Iris pigment epithelial cell (primary cell): ENCODE measurements at regions not wholly inside any gene's neighbourhood (a gene's known extent, or its start where the extent isn't known, plus 50 kb on each side); places are given as distances from the start of the nearest gene placed in this dataset.
"Not testable (repeated sequence)": the region's sequence is repeated elsewhere in the genome, so short reads cannot be mapped to it uniquely, and the experiment has no call there.

Experiments
- DNase-seq: peaks from one replicate; pipeline ENCODE4 v3.0.0-alpha.2; 2011; ENCODE audit warnings: low read depth

GRCh38 chr21:14683063-14683462 lies 136.9 kb upstream of the SAMSN1 start:
- no peak for DNase-seq

- no peak for DNase-seq
Observed at GRCh38 chr21:14678973-14679574, 133.0 kb upstream of the SAMSN1 start.

- no peak for DNase-seq
Observed at GRCh38 chr21:14677639-14678179, 131.6 kb upstream of the SAMSN1 start.

GRCh38 chr21:14677013-14677412 lies 130.9 kb upstream of the SAMSN1 start:
- no peak for DNase-seq

GRCh38 chr21:14675774-14676530 lies 129.8 kb upstream of the SAMSN1 start:
- no peak for DNase-seq

GRCh38 chr21:14673649-14674048 lies 127.5 kb upstream of the SAMSN1 start:
- no peak for DNase-seq

GRCh38 chr21:14672466-14672865 lies 126.4 kb upstream of the SAMSN1 start:
- DNase-seq = no peak

GRCh38 chr21:14670409-14670808 lies 124.3 kb upstream of the SAMSN1 start:
- DNase-seq = no peak

GRCh38 chr21:14669092-14669491 lies 123.0 kb upstream of the SAMSN1 start:
- DNase-seq = not testable (repeated sequence)

GRCh38 chr21:14657241-14658008 lies 111.3 kb upstream of the SAMSN1 start:
- DNase-seq = no peak

- DNase-seq = no peak
Observed at GRCh38 chr21:14646893-14647292, 100.8 kb upstream of the SAMSN1 start.

- no peak for DNase-seq
Observed at GRCh38 chr21:14645702-14646101, 99.6 kb upstream of the SAMSN1 start.

- no peak for DNase-seq
Observed at GRCh38 chr21:14632359-14632758, 86.2 kb upstream of the SAMSN1 start.

- no peak for DNase-seq
Observed at GRCh38 chr21:14630556-14631069, 84.5 kb upstream of the SAMSN1 start.

- no peak for DNase-seq
Observed at GRCh38 chr21:14629461-14629860, 83.3 kb upstream of the SAMSN1 start.

- not testable (repeated sequence) for DNase-seq
Observed at GRCh38 chr21:14623079-14623478, 77.0 kb upstream of the SAMSN1 start.

- DNase-seq = no peak
Observed at GRCh38 chr21:14620152-14620551, 74.0 kb upstream of the SAMSN1 start.

GRCh38 chr21:14617871-14618270 lies 71.8 kb upstream of the SAMSN1 start:
- DNase-seq = no peak

- no peak for DNase-seq
Observed at GRCh38 chr21:14617040-14617393, 70.9 kb upstream of the SAMSN1 start.

GRCh38 chr21:14616380-14617039 lies 70.4 kb upstream of the SAMSN1 start:
- DNase-seq = peak; percentile 7

- no peak for DNase-seq
Observed at GRCh38 chr21:14615359-14615974, 69.4 kb upstream of the SAMSN1 start.

- DNase-seq = no peak
Observed at GRCh38 chr21:14614287-14614686, 68.2 kb upstream of the SAMSN1 start.
